H1 (cell line): ENCODE measurements at regions not wholly inside any gene's neighbourhood (a gene's known extent, or its start where the extent isn't known, plus 50 kb on each side); places are given as distances from the start of the nearest gene placed in this dataset.

Experiments used
- CTCF ChIA-PET: fragments of 300-600 bp; sonication (Branson Sonifier 250); formaldehyde crosslinking; loops from one replicate; lab custom pipeline; 2021; ENCODE audit not compliant: partially characterized antibody; lab: Charles Lee
- POLR2A ChIA-PET: fragments of 300-600 bp; sonication (Branson Sonifier 250); formaldehyde crosslinking; loops from one replicate; lab custom pipeline; 2021; ENCODE audit warnings: inconsistent platforms; ENCODE audit not compliant: partially characterized antibody; lab: Charles Lee
- DNase-seq, 2 experiments: peaks; one replicate each; pipeline versions ENCODE4 v3.0.0 to v3.0.0-alpha.2; 2010 to 2022; ENCODE audit warnings: low spot score in 2 of 2, low read depth in 1 of 2, mixed read lengths in 1 of 2
- FAIRE-seq: peaks from 2 replicates; lab custom pipeline; 2011; peaks lifted over from hg19 to GRCh38; lab: Jason Lieb, UNC
- H2AFZ ChIP-seq: 2 replicates; pipeline ENCODE4 v1.8.1; 2012; ENCODE audit warnings: low read length, inconsistent platforms
- H2AK5ac ChIP-seq: 2 replicates; pipeline ENCODE4 v1.6.1; 2013; ENCODE audit warnings: low read depth, low read length
- H2BK120ac ChIP-seq: replicated peaks from 2 replicates; pipeline ENCODE3; 2013; ENCODE audit warnings: low read depth, low read length, inconsistent platforms
- H2BK12ac ChIP-seq: 2 replicates; pipeline ENCODE4 v1.6.1; 2013; ENCODE audit warnings: low read depth, low read length
- H2BK15ac ChIP-seq: 2 replicates; pipeline ENCODE4 v1.6.1; 2013; ENCODE audit warnings: low read length
- H2BK20ac ChIP-seq: 2 replicates; pipeline ENCODE4 v1.6.1; 2013; ENCODE audit warnings: low read length
- H2BK5ac ChIP-seq: 2 replicates; pipeline ENCODE4 v1.6.1; 2013; ENCODE audit warnings: low read depth, low read length
- H3K14ac ChIP-seq: 2 replicates; pipeline ENCODE4 v1.6.1; 2013; ENCODE audit warnings: inconsistent platforms; ENCODE audit not compliant: insufficient read length
- H3K18ac ChIP-seq: 2 replicates; pipeline ENCODE4 v1.6.1; 2013; ENCODE audit warnings: low read length; ENCODE audit errors: extremely low read depth
- H3K23ac ChIP-seq: 2 replicates; pipeline ENCODE4 v1.6.1; 2013; ENCODE audit warnings: inconsistent platforms; ENCODE audit not compliant: insufficient read length
- H3K23me2 ChIP-seq: 2 replicates; pipeline ENCODE4 v1.6.1; 2013; ENCODE audit warnings: low read depth, low read length
- H3K27ac ChIP-seq: 2 replicates; pipeline ENCODE4 v1.6.1; 2011; ENCODE audit warnings: low read depth, low read length, inconsistent platforms
- H3K27me3 ChIP-seq, 4 experiments: replicated peaks in 1 of 4; 1 replicate in 1 of 4; 2 replicates in 3 of 4; pipeline versions ENCODE4 v1.6.1 to v1.8.1; 2011 to 2013; ENCODE audit warnings: low read length in 3 of 4, mild to moderate bottlenecking in 3 of 4, inconsistent platforms in 2 of 4, mixed read lengths in 2 of 4, moderate library complexity in 1 of 4; ENCODE audit not compliant: control insufficient read depth in 3 of 4, insufficient read depth in 3 of 4; ENCODE audit errors: extremely low read depth in 1 of 4
- H3K36me3 ChIP-seq, 4 experiments: 2 replicates each; pipeline versions ENCODE4 v1.6.1 to v1.8.1; 2011 to 2013; ENCODE audit warnings: mild to moderate bottlenecking in 4 of 4, low read length in 3 of 4, moderate library complexity in 2 of 4, control low read depth in 1 of 4, inconsistent platforms in 1 of 4; ENCODE audit not compliant: insufficient read depth in 4 of 4, control insufficient read depth in 2 of 4
- H3K4ac ChIP-seq: replicated peaks from 2 replicates; pipeline ENCODE3; 2013; ENCODE audit warnings: low read length, low read depth, mixed read lengths, inconsistent platforms; ENCODE audit not compliant: insufficient read length
- H3K4me1 ChIP-seq, 4 experiments: replicated peaks in 1 of 4; 1 replicate in 1 of 4; 2 replicates in 3 of 4; pipeline versions ENCODE4 v1.6.1 to v1.8.1; 2011 to 2013; ENCODE audit warnings: low read length in 3 of 4, inconsistent platforms in 2 of 4, mixed read lengths in 1 of 4; ENCODE audit not compliant: insufficient read depth in 4 of 4, control insufficient read depth in 3 of 4
- H3K4me2 ChIP-seq, 2 experiments: 2 replicates each; pipeline versions ENCODE4 v1.6.1 to v1.8.1; 2011 to 2013; ENCODE audit warnings: low read depth in 2 of 2, low read length in 2 of 2, control low read depth in 1 of 2, inconsistent platforms in 1 of 2, mild to moderate bottlenecking in 1 of 2; ENCODE audit not compliant: insufficient read depth in 1 of 2
- H3K4me3 ChIP-seq, 4 experiments: fragments of 200-600, 300-600 bp in 1 of 4; sonication (generic), shearing (Covaris generic), sonication (Bioruptor Twin) in 1 of 4; 2 replicates each; pipeline versions ENCODE4 v1.5.1 to v1.8.1; 2011 to 2016; ENCODE audit warnings: low read length in 4 of 4, low read depth in 3 of 4, control low read depth in 2 of 4, inconsistent platforms in 2 of 4, mild to moderate bottlenecking in 2 of 4, mixed read lengths in 1 of 4, moderate library complexity in 1 of 4; ENCODE audit not compliant: insufficient read depth in 2 of 4; ENCODE audit errors: extremely low read depth in 1 of 4
- H3K56ac ChIP-seq: replicated peaks from 2 replicates; pipeline ENCODE3; 2013; ENCODE audit warnings: low read depth, mild to moderate bottlenecking, mixed read lengths, low read length, inconsistent platforms; ENCODE audit not compliant: insufficient read length
- H3K79me1 ChIP-seq: 2 replicates; pipeline ENCODE4 v1.6.1; 2013; ENCODE audit warnings: low read depth, low read length, control low read depth
- H3K79me2 ChIP-seq, 2 experiments: 2 replicates each; pipeline versions ENCODE4 v1.6.1 to v1.8.1; 2012 to 2013; ENCODE audit warnings: low read length in 2 of 2, mild to moderate bottlenecking in 2 of 2, inconsistent platforms in 1 of 2; ENCODE audit not compliant: insufficient read depth in 2 of 2, control insufficient read depth in 1 of 2
- H3K9ac ChIP-seq, 4 experiments: replicated peaks in 1 of 4; 1 replicate in 1 of 4; 2 replicates in 3 of 4; pipeline versions ENCODE4 v1.6.1 to v1.8.1; 2011 to 2013; ENCODE audit warnings: low read depth in 3 of 4, low read length in 3 of 4, control low read depth in 2 of 4, mild to moderate bottlenecking in 2 of 4, moderate library complexity in 2 of 4, inconsistent platforms in 1 of 4; ENCODE audit errors: extremely low read depth in 1 of 4
- H3K9me3 ChIP-seq, 2 experiments: 2 replicates each; pipeline versions ENCODE4 v1.6.1 to v1.8.1; 2012 to 2013; ENCODE audit warnings: mild to moderate bottlenecking in 2 of 2, moderate library complexity in 2 of 2, control low read depth in 1 of 2, inconsistent platforms in 1 of 2, low read depth in 1 of 2, low read length in 1 of 2, mixed read lengths in 1 of 2; ENCODE audit not compliant: insufficient read depth in 2 of 2
- H4K20me1 ChIP-seq, 2 experiments: replicated peaks in 1 of 2; 2 replicates each; pipeline versions ENCODE3 to v1.8.1; 2011 to 2013; ENCODE audit warnings: inconsistent platforms in 2 of 2, low read length in 2 of 2, mild to moderate bottlenecking in 1 of 2; ENCODE audit not compliant: insufficient read depth in 2 of 2, control insufficient read depth in 1 of 2
- H4K5ac ChIP-seq: 2 replicates; pipeline ENCODE4 v1.6.1; 2013; ENCODE audit warnings: low read length, low read depth, mixed read lengths, inconsistent platforms; ENCODE audit not compliant: insufficient read length
- H4K8ac ChIP-seq: 2 replicates; pipeline ENCODE4 v1.8.0; 2013; ENCODE audit warnings: mild to moderate bottlenecking, moderate library complexity, low read length, inconsistent platforms; ENCODE audit not compliant: insufficient read depth; ENCODE audit errors: extremely low read depth
- H4K91ac ChIP-seq: replicated peaks from 2 replicates; pipeline ENCODE3; 2013; ENCODE audit warnings: low read length, mixed read lengths, inconsistent platforms; ENCODE audit not compliant: insufficient read length
- CBX5 ChIP-seq: fragments of 300-800, 300-1000 bp; sonication (generic); IDR thresholded peaks from 2 replicates; pipeline ENCODE4 v1.7.1; 2016; ENCODE audit warnings: antibody characterized with exemption, low read length, low read depth
- CTBP2 ChIP-seq: IDR thresholded peaks from 2 replicates; pipeline ENCODE4 v1.7.0; 2011; ENCODE audit warnings: borderline replicate concordance, mild to moderate bottlenecking, moderate library complexity, mixed read lengths, low read length; ENCODE audit not compliant: insufficient read depth, insufficient read length
- EGR1 ChIP-seq: IDR thresholded peaks from 2 replicates; pipeline ENCODE4 v1.6.1; 2011; ENCODE audit warnings: low read depth, low read length, borderline replicate concordance
- FOSL1 ChIP-seq: IDR thresholded peaks from 2 replicates; pipeline ENCODE4 v1.6.1; 2011; ENCODE audit warnings: mild to moderate bottlenecking, low read depth, low read length, moderate library complexity; ENCODE audit not compliant: insufficient read depth
- HDAC2 ChIP-seq, 2 experiments: fragments of 300-600 bp in 1 of 2; sonication (generic) in 1 of 2; IDR thresholded peaks; 2 replicates each; pipeline ENCODE4 v1.6.1; 2011 to 2012; ENCODE audit warnings: low read depth in 2 of 2, low read length in 2 of 2, mild to moderate bottlenecking in 2 of 2, moderate library complexity in 2 of 2, borderline replicate concordance in 1 of 2, inconsistent platforms in 1 of 2
- HDAC6 ChIP-seq: IDR thresholded peaks from one replicate; pipeline ENCODE4 v1.7.1; 2012; ENCODE audit warnings: low read depth, mild to moderate bottlenecking, inconsistent platforms, low read length, moderate library complexity
- KDM1A ChIP-seq: fragments of 200-600, 300-600 bp; sonication (generic); IDR thresholded peaks from 2 replicates; pipeline ENCODE4 v1.7.1; 2016; ENCODE audit warnings: mild to moderate bottlenecking, low read length, borderline replicate concordance
- RNF2 ChIP-seq: fragments of 200-900, 300-1000 bp; sonication (generic); IDR thresholded peaks from 2 replicates; pipeline ENCODE4 v1.7.1; 2016; ENCODE audit warnings: borderline replicate concordance, low read depth, mild to moderate bottlenecking, antibody characterized with exemption, low read length; ENCODE audit not compliant: poor library complexity, severe bottlenecking; ENCODE audit errors: missing control alignments
- SIRT6 ChIP-seq: IDR thresholded peaks from one replicate; pipeline ENCODE4 v1.7.1; 2012; ENCODE audit warnings: low read length, inconsistent platforms
- SRF ChIP-seq: IDR thresholded peaks from 2 replicates; pipeline ENCODE4 v1.6.1; 2011; ENCODE audit warnings: mild to moderate bottlenecking, low read depth, low read length, moderate library complexity
- WGBS, 2 experiments: shearing (Covaris generic) in 1 of 2; methylation state at CpG; one replicate each; pipeline versions ENCODE4 v1.1.6 to v1.1.7; 2013 to 2015; ENCODE audit warnings: low lambda C conversion rate in 2 of 2, mixed read lengths in 2 of 2, inconsistent platforms in 1 of 2, low coverage in 1 of 2, missing lambda C conversion rate in 1 of 2; ENCODE audit not compliant: insufficient replicate concordance in 2 of 2, insufficient coverage in 1 of 2, insufficient read length in 1 of 2; ENCODE audit errors: extremely low coverage in 1 of 2, missing lambda C conversion rate in 1 of 2; 5-methylcytosine and 5-hydroxymethylcytosine counted together

DNA sequence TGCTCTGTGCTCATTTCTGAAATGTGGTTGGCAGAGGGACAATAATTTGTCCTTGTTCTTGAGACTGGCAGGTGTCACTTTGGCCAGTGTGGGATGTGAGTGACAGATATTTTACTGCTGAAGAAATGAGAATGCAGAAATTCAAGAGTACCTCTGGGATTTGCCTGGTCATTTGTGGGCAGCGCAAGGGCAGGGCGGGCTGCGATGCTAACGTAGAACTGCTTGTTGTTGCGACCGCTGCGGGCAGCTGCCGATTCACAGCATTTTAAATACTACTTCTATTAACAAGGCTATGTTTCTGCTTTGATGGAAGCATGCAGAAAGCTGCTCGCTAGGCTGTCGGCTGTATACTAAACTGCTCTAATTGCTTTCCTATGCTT, 268.6 kb downstream of the FIGN start:
- Histone ChIP-seq H2AK5ac (no peak overlapping the region), H3K23ac (no peak overlapping the region), H2BK20ac (no peak overlapping the region), H3K79me1 (no peaks in the 10 kb centered on the region), H3K27ac (no peak overlapping the region), H3K9me3 (no peaks in the 10 kb centered on the region), H2BK15ac (no peak overlapping the region), H3K14ac (no peak overlapping the region), H3K18ac (no peak overlapping the region), H2BK5ac (no peak overlapping the region), H2BK12ac (no peak overlapping the region), H3K79me2 (no peaks in the 10 kb centered on the region), H3K4me3 (no peak overlapping the region), H2AFZ (no peak overlapping the region), H3K9ac (no peak overlapping the region), H4K91ac (no peak overlapping the region), H4K8ac (no peak overlapping the region), H3K4ac (no peak overlapping the region), H3K4me1 (peaks cover 0 to 5% (median 0%) of the 10 kb centered on the region in 4 experiments; a peak in 1 of 7 replicates), H3K23me2 (no peaks in the 10 kb centered on the region), H2BK120ac (no peak overlapping the region), H4K5ac (no peak overlapping the region), H3K56ac (no peak overlapping the region), H4K20me1 (no peaks in the 10 kb centered on the region), H3K4me2 (no peak overlapping the region), H3K36me3 (no peaks in the 10 kb centered on the region), H3K27me3 (no peaks in the 10 kb centered on the region; a peak in 1 of 7 replicates)
- TF ChIP-seq HDAC6 (no peak), RNF2 (no peak), FOSL1 (no peak), CBX5 (no peak), KDM1A (no peak), SIRT6 (no peak), HDAC2 (IDR thresholded peaks at IDR 0.05; ENCODE audit: borderline replicate concordance in 1 of 2, low read depth in 2 of 2, low read length in 2 of 2) (no peak), SRF (no peak), EGR1 (no peak), CTBP2 (no peak)
- POLR2A ChIA-PET: no interaction called here
- no peak for FAIRE-seq
- WGBS, 2 experiments: 93% methylated on average over 10 of the region's 10 CpGs; no CpG with 5 or more reads in 1 of the 2 experiments
- CTCF ChIA-PET: interaction anchor here (0.7 to 1.0 kb wide), 2 partner anchors 411 to 1006 kb away, joined by 3 to 4 read pairs; no protein-coding TSS in a partner anchor
- no peak for DNase-seq
